NCI-H2029 (cell line): ENCODE measurements at regions not wholly inside any gene's neighbourhood (a gene's known extent, or its start where the extent isn't known, plus 50 kb on each side); places are given as distances from the start of the nearest gene placed in this dataset.
"Not testable (repeated sequence)": the region's sequence is repeated elsewhere in the genome, so short reads cannot be mapped to it uniquely, and the experiment has no call there.

Source experiments
- DNase-seq: peaks from one replicate; lab custom pipeline; 2025; lab: John Stamatoyannopoulos, UW

DNA sequence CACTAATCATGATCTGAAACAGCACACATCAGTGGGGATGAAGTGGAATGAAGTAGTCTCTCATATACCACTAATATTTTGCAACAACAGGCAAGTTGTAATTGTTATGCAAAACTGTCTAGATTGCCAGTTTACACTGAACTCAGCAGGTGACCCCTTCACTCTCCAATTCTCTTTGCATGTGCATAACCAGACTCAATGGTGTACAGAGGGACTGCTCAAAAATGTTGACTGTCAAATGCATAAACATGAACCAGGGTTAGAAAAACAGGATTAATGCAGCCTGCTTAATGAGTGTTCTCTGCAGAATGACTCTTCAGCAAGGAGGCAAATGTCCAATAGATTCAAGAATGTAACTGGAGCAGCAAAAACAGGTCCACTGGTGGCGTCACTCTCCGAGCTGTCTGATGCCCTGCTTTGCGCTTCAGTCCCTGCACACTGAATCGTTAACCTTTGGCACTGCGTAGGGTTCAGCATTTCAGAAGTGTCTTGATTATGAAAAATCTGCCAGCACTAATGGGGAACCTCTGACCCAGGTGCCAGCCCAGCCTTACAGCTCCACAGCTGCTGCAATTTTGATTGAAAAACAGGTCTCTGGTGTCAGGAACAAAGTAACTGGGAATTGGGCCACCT, 209.3 kb downstream of the TDRD15 start:
- DNase-seq = no peak

DNA sequence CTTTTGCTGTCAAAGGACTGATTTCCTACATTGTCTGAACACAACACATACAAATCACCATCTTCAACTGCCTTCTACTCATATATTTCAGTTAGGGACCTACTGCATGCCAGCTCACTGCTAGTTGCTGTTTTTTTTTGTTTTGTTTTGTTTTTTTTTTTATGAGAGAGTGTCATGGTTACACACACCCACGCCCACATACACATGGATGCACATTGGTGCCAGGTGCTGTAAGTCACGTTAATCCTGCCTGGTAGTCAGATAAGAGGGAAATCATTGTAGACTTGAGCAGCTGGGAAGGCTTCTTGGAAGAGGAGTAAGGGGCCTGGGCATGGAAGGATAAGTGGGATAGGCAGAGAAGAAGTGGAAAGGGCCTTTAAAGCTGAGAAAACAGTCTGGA, 209.9 kb downstream of the TDRD15 start:
- no peak for DNase-seq

DNA sequence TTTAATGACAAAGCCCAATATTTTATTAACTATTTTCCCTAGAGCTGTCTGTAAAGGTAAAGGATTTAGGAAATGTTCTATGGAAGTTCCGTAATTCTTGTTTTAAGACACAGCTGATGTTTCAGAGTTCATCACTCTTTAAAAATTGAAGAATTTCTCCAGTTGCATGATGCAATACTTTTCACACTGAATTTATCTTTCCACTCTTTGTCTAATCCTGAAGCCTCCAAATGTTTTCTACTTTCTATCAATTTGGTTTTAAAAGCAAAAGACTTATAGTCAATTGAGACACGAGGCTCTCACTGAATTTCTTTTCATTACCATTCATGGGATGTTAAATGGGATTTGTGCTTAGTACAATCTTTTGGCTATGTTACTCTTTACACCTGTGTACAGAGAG, 223.2 kb downstream of the TDRD15 start:
- DNase-seq = no peak

DNA sequence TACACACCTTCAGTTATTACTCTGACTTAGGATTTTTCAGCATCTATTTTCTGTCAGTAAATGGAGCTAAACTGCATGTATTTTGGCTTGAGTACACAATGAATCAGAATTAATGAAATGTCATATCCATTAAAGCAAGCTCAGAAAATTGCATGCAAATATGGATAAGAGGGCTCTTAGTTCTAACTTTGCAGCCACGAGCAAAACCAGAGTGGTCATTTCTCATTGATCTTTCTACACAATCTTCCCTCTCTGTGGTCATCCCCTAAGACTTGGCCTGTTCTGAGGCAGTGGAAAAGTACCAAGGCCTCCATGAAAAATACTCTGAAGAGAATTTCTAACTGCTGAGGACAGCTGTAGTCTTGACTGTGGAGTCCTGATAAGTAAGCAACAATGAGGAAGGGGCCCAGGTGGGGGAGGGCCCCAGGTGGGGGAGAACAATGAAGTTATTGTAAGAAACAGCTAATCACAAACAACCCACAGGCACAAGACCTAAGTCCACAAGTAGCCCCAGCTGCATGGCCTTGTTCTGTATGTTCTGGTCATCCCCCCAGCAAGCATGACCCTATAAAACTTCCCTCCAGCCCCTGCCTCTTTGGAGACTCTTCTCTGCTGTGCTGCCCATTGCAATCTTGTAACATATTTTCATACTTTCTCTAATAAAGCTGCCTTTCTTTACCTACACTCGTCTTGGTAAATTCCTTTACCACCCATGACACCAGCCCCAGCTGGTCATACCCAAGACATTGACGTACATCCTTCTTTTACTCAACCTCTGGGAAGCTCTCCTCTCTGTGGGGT, 230.3 kb downstream of the TDRD15 start:
- no peak for DNase-seq

DNA sequence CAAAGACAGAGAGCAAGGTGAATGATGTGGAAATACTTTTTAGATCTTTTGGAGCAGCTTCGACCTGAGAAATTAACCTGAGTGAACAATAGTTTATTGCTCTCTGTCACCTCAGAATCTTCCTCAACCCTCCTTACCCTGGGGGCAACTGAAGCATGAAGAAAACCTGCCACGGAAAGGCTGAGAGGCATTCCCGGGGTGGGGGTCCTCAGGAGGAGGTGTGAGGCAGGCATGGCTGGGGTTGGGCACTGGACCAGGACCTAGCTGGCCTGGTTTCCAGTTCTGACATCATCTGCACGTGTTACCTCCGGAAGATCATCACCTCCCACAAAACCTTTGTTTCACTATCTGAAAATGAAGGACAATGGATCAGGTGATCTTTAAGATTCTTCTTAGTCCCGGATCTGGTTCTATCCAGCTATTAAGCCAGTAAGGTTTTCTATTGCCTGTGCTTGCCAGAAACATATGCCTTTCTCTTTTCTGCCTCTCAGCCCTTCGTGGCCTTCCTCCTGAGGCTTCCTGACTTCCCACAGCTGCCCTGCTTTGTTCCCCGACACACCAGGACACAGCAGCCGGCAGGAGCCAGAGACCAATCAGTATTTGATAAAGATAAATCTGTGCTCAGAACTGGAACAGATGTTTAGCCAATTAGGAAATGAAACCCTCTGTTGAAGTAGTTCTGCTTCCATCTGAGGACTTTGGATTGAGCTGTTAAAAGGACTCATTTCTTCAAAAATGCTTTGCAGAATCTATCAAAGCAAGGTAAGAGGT, 232.5 kb downstream of the TDRD15 start:
- DNase-seq = no peak

DNA sequence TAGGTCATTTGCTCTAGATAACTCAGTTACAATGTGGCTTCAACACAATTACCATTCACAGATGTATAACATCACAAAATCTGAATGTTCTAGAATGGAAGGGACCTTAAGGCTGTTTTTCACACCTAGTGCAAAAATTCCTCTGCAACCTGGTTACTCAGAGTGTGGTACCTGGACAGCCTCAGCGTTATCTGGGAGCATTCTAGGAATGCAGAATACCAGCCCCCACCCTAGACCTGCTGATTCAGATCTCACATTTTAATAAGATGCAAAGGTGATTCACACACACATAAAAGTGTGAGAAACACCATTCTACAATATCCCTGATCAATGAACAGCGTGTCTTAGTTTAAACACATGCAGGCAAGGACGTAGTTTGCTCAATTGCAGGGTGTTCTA, 233.1 kb downstream of the TDRD15 start:
- no peak for DNase-seq

DNA sequence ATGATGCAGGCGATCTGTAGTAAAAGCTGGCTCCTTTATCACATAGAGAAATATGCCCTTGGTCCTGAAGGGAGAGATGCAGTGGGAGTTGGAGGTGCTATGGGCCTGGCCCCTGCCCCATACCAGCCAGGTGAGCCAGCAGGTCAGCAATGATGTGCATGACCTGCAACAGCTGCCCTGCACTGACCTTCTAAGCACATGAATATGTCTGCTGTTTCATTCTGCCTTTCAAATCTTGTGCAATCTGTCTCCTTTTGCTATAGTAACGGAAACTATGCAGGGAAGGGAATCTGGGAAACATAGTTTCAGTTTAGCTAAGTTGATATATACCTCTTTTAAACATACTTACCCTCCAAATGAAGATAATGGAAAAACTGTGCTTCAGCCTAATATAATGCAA, 235.2 kb downstream of the TDRD15 start:
- no peak for DNase-seq

DNA sequence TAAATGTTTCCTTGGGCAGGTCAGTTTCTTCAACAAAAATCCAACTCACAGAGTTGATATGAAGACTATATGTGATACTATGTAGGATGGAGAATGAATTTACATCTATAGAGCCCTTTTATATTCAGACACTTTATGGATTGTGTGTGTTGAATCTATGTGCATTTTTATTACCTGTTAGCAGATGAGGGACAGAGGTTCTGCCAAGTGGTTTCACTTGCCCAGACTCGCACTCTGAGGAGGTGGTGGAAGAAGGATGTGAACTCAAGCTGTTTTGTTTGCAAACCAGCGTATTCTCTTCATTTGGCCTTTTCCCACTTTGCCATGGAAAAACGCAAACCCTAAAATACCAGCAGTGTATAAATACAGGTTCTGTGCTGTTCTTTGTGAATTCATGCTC, 237.6 kb downstream of the TDRD15 start:
- no peak for DNase-seq

DNA sequence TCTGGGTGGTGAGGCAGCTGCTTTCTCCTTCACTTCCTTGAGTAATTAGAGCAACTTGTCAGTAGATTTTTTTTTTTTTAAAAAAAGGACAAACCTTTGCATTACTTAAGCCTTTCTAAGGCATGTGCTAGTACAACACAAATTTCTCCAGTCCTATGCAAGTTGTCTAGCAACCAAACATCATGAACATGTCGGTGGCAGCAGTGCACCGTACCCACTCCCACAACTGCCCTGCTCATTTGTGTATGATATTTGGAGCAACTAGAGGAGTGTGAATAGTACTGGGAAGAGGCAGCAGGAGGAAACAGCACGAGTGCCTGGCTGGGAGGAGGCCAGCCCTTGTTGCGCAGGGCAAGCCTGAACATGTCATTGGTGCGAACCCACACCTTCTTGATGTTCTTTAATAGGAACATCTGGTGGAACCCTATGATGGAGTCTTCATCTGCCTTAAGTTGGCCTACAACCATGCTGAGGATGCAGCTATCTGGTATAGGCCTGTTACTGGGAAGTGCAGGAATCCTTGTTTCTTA, 238.3 kb downstream of the TDRD15 start:
- DNase-seq = no peak

DNA sequence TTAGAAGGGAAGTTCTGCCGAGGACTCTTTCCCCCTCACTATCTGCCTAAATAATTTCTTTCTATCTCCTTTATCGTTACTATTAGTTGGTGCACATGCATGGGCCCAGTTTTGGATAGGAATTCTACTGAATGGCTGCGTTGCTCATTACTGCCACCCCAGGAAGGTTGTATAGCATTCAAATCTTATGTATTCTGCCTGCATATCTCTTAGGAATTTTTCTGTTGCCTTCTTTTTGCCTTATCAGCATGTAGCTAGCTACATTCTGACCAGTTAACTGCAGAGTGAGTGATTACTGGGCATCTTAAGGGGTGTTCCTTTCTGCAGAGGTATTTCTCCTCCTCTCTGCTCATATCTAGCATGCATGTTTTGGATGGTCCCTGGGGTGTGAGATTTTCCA, 239.6 kb downstream of the TDRD15 start:
- no peak for DNase-seq

DNA sequence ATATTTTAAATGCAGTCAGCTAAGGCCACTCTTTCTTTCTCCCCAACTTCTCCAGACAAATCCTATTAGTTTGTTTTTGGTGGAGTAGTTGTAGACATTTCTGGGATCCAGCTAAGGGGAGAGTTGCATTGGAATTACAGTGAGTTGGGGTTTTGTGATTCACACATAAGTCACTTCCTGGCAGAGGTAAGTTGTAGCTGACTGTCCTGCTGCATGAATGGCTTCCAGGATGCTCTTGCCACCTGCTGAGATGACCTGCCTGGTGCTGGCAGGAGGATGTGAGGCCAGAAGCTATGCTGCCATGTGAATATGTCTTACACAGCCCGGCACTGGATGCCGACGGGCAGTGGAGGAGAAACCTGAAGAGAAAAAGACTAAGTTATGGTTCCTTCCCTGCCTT, 243.7 kb downstream of the TDRD15 start:
- no peak for DNase-seq

DNA sequence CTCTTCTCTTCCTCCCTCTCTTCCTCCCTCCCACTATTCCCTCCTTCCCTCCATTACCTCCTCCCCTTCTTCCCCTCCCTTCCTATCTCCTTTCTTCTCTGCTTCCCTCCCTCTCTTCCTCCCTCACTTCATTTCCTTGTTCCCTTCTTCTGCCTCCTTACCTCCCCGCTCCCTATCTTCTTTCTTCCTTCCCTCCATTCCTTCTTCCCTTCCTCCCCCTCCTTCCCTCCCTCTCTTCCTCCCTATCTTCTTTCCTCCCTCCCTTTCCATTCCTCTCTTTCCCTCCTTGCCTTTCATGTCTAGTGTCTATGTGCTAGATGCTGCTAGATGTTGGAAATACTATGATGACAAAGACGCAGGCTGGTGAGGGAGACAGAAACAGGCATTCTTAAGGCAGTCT, 246.0 kb downstream of the TDRD15 start:
- no peak for DNase-seq

DNA sequence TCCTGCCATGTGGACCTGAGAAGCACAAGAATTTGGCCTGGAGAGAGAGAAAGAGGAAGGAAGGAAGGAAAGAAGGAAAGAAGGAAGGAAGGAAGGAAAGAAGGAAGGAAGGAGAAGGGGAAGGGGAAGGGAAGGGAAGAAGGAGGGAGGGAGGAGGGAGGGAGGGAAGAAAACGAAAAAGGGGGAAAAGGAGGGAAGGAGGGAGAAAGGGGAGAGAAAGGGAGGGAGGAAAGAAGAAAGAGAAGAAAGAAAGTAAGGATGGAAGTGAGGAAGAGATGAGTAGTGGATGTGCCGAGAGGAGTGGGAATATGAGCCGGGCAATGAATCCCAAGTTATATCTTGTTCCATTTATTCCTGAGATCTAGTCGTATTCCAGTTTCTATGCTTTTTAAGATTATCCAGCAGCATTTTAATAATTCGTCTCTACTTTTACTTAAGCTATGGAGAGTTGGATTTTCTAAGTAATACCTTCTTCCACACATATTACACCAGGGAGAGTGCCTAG, 247.8 kb downstream of the TDRD15 start:
- no peak for DNase-seq

DNA sequence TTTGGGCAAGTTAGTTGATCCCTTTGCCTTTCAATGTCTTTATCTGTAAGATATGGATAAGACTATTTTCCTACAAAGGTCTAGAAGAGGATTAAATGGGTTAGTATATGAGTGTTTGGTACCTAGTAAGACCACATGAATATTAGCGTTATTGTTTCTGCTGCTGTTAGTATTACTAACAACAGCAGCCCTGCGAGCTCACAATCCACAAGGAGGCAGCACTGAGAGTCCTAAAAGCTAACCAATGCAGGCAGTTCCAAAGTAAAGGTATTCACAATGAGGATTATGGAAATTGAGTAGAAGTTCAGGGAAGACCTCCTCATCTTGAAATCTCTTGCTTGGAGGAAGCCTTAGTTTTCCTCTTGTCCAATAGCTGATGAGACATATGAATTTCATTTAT, 248.9 kb downstream of the TDRD15 start:
- no peak for DNase-seq

DNA sequence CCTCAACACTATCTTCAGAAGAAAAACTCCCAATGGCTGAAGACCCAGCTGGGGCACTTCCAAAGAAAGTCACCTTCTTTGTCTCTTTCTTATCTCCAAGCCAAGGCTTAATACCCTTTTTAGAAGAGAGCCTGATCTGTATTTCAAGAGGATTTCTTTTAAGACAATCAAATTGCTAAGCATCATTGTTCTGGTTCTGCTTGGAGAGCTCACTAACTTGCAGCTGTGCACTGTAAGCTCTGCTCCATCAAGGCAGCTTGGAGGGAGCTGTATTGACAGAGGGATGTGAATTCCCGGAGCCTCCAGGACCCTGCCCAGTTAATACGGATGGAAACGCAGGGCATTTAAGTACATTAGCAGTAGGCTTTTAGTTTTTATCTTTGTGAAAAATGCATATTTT, 253.1 kb downstream of the TDRD15 start:
- no peak for DNase-seq

DNA sequence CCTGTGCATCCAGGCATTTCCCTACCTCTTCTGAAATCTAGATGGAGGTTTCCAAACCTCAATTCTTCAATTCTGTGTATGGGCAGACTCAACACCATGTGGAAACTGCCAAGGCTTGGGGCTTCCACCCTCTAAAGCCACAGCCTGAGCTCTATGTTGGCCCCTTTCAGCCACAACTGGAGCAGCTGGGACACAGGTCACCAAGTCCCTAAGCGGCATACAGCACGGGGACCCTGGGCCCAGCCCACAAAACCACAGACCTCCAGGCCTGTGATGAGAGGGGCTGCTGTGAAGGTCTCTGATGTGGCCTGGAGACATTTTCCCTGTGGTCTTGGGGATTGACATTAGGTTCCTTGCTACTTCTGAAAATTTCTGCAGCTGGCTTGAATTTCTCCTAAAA, 255.4 kb downstream of the TDRD15 start:
- no peak for DNase-seq

DNA sequence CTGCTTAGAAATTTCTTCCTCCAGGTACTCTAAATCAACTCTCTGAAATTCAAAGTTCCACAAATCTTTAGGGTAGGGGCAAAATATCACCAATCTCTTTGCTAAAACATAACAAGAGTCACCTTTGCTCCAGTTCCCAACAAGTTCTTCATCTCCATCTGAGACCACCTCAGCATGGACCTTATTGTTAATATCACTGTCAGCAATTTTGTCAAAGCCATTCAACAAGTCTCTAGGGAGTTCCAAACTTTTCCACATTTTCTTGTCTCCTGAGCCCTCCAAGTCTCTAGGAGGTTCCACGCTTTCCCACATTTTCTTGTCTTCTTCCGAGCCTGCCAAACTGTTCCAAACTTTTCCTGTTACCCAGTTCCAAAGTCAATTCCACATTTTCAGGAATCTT, 255.9 kb downstream of the TDRD15 start:
- DNase-seq = not testable (repeated sequence)

DNA sequence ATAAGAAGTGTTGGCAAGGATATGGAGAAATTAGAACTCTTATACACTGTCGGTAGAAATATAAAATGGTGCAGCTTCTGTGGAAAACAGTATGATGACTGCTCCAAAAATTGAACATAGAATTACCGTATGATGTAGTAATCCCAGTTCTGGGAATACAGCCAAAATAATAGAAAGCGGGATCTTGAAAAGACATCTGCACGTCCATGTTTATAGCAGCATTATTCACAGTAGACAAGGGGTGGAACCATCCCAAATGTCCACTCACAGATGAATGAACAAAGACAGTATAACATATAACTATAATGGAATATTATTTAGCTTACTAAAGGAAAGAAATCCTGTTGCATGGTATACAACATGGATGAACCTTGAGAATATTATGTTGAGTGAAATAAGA, 257.7 kb downstream of the TDRD15 start:
- no peak for DNase-seq

DNA sequence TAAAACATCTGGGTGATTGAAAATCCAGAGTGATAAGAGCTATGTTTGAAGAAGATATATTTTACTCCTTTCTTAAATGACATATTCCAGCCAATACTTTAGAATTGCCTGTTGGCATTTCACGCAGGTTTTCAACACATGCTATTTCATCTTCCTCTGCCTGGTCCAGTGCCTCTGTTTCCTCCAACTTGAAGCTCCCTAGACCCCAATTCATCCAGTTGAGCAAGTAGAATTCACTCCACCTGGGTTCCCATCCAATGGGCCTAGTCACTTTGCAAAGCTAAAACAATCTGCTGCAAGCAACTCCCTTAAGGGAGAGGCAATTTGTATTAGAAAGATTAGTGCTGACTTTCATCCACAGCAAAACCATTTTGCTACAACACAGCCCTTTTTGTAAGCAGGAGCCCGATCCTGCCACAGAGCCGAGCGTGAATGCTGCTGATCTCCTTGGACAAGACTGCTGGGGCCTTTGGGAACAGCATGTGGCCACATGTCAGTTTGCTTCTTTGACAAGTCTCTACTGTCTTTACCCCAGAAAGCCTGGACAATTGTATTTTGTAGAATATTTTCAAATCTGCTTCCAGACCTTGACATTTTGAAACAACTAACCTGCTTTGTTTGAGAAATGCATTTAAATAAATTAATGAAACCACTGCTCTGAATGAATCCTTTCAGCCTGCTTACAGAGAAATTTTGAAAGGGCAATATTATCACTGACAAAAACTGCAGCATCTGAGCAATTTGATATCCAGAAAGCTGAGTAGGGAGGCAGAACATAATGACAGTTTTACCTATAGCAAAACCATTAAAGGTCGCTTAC, 259.1 kb downstream of the TDRD15 start:
- no peak for DNase-seq

DNA sequence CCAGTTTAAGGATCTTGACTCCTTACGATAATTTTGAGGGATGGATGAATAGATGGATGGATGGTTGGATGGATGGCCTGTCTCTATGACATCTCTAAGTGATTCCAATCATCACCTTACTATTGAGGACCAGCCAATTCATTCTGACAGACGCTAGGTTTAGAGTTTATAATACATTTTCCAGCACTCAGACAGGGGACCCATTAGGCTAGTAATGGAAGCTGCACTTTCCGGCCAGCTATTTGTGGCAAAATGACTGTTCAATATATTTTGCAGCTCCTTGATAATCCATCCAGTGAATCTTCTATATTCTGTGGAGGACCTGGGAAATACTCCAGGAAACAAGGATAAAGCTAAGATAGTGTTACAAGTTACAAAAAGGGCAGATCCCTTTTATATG, 262.9 kb downstream of the TDRD15 start:
- no peak for DNase-seq

DNA sequence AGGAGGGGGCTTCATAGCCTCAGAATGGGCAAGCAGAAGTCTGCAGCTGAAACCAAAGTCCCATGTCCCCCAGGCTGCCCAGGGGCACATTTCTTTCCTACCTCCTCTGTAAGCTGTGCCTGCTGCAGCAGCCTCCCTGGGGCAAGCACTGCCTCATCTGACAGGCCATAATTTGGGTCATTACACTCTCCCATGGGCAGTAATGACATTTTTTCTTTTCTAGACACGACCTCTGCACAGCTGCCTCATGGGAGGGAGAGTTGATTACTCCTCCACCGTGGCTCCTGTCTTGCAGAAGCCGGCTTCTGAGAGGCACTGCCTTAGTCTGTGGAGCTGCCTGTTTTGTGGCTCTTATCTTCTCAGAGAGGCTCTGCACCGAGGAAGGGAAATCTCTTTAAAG, 268.9 kb downstream of the TDRD15 start:
- DNase-seq = no peak

DNA sequence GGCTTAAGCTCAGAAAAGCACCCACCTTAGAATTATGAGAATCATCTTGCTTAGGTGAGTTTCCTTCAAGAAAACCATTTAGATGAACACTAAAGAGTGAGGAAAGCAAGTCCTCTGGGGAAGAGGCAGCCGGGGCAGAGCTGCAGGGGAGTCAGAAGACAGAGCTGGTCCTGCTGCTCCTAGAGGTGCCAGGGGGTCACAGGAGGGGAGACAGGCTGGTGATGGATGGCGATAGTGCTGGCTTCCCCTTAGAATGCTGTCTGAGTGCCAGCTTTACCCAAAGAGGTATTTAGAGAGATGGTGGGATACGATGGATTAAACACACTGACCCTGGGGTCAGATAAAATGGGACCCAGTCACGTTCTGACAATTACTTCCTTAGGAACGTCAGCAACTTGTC, 269.4 kb downstream of the TDRD15 start:
- no peak for DNase-seq
